ENCODE measurements at regions not wholly inside any gene's neighbourhood (a gene's known extent, or its start where the extent isn't known, plus 50 kb on each side); places are given as distances from the start of the nearest gene placed in this dataset.

GRCh38 chr2:34909992-34910705 is 1311.0 kb upstream of the FAM98A start:
- H3K4me2 ChIP-seq = no peak overlapping the region

DNA sequence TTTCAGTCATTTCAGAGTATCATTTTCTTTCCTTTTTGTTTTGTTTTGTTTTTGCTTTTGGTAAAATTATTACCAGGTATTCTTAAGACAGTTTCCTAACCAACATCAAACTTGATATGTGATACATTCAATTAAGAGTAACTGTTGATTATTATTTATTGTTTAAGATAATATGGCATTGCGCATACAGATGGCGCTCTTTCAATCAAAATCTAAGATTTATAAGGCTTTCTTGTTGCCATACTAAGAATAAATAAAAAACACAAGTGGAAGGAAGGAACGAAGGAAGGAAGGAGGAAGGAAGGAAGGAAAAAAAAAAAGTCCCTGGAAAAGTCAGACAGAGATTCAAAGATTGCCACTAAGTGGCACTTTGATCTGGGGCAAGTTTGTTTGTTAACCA is 1308.7 kb upstream of the FAM98A start:
- Histone ChIP-seq H3F3A (ENCODE audit: insufficient read depth, low read depth) (no peaks in the 10 kb centered on the region), H3K36me3 (ENCODE audit: low read depth) (no peaks in the 10 kb centered on the region), H3K9me3 (ENCODE audit: insufficient read depth, low read depth) (no peaks in the 10 kb centered on the region), H3K9me2 (ENCODE audit: insufficient read depth) (no peaks in the 10 kb centered on the region), H3K27me3 (ENCODE audit: insufficient read depth, low read depth) (no peaks in the 10 kb centered on the region), H3K4me3 (no peak overlapping the region), H3K4me1 (replicated peaks; ENCODE audit: insufficient read depth) (no peaks in the 10 kb centered on the region), H4K20me1 (ENCODE audit: insufficient read depth) (no peaks in the 10 kb centered on the region), H3K4me2 (no peak overlapping the region), H2AFZ (no peak overlapping the region), H3K27ac (no peak overlapping the region), H3K79me2 (ENCODE audit: low read depth) (no peaks in the 10 kb centered on the region)
- ChIA-PET CTCF (no interaction called here), POLR2A (ENCODE audit: unreplicated experiment) (no interaction called here)
- TF ChIP-seq CTCF (conservative IDR thresholded peaks at IDR 0.05) = no peak
- no peak for TF ChIP-seq EZH2 (IDR thresholded peaks at IDR 0.05; ENCODE audit: low read depth)
- no peak for DNase-seq
- intact Hi-C loops (cut with micrococcal nuclease; ENCODE audit: unreplicated experiment) = no loop called here
- no TSS peak for BruUV-seq (replicated peaks)

More at GRCh38 chr2:34909992-34910705, 1311.0 kb upstream of the FAM98A start:
- Histone ChIP-seq H3K79me2 (ENCODE audit: low read depth) (no peaks in the 10 kb centered on the region), H3K4me3 (no peak overlapping the region), H3K4me1 (replicated peaks; ENCODE audit: insufficient read depth) (no peaks in the 10 kb centered on the region), H3K36me3 (ENCODE audit: low read depth) (no peaks in the 10 kb centered on the region), H3K9me2 (ENCODE audit: insufficient read depth) (no peaks in the 10 kb centered on the region), H3K27ac (no peak overlapping the region), H4K20me1 (ENCODE audit: insufficient read depth) (no peaks in the 10 kb centered on the region), H3K27me3 (ENCODE audit: insufficient read depth, low read depth) (no peaks in the 10 kb centered on the region), H3F3A (ENCODE audit: insufficient read depth, low read depth) (no peaks in the 10 kb centered on the region), H3K9me3 (ENCODE audit: insufficient read depth, low read depth) (no peaks in the 10 kb centered on the region), H2AFZ (no peak overlapping the region)
- ChIA-PET POLR2A (ENCODE audit: unreplicated experiment) (no interaction called here), CTCF (no interaction called here)
- no TSS peak for BruUV-seq (replicated peaks)
- DNase-seq = no peak
- intact Hi-C loops (cut with micrococcal nuclease; ENCODE audit: unreplicated experiment) = no loop called here
- no peak for TF ChIP-seq CTCF (conservative IDR thresholded peaks at IDR 0.05)
- TF ChIP-seq EZH2 (IDR thresholded peaks at IDR 0.05; ENCODE audit: low read depth) = no peak

DNA sequence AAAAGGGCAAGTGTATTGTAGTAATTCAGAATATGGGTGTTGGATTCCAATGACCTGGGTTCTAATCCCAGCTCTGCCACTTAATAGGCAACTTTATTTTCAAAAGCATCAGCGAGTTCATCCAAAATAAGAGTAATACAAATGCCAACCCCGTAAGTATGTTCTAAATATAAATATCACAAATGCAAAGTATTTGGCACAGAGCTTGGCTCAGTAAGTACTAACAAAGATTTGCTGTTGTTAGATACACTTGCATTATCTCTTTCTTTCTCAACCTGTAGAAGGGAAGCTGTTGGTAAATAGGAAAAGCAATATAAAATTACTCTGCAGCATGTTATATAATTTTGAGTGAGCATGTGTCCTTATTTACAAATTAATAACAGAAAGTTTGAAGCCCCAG is 1302.6 kb upstream of the FAM98A start:
- Histone ChIP-seq H3K36me3 (ENCODE audit: low read depth) (no peaks in the 10 kb centered on the region), H3K9me3 (ENCODE audit: insufficient read depth, low read depth) (no peaks in the 10 kb centered on the region), H3K4me3 (no peak overlapping the region), H3K79me2 (ENCODE audit: low read depth) (no peaks in the 10 kb centered on the region), H3K27ac (no peak overlapping the region), H3K4me1 (replicated peaks; ENCODE audit: insufficient read depth) (no peaks in the 10 kb centered on the region), H3K4me2 (no peak overlapping the region), H3K27me3 (ENCODE audit: insufficient read depth, low read depth) (no peaks in the 10 kb centered on the region), H4K20me1 (ENCODE audit: insufficient read depth) (no peaks in the 10 kb centered on the region; the same call in 1 of the 2 replicates), H3K9me2 (ENCODE audit: insufficient read depth) (no peaks in the 10 kb centered on the region; the same call in 1 of the 2 replicates), H2AFZ (no peak overlapping the region), H3F3A (ENCODE audit: insufficient read depth, low read depth) (no peaks in the 10 kb centered on the region)
- ChIA-PET CTCF (no interaction called here), POLR2A (ENCODE audit: unreplicated experiment) (no interaction called here)
- no peak for TF ChIP-seq EZH2 (IDR thresholded peaks at IDR 0.05; ENCODE audit: low read depth)
- no peak for TF ChIP-seq CTCF (conservative IDR thresholded peaks at IDR 0.05)
- intact Hi-C loops (cut with micrococcal nuclease; ENCODE audit: unreplicated experiment) = no loop called here
- BruUV-seq (replicated peaks) = no TSS peak
- DNase-seq = no peak

Data from PC-9 (cell line).